ENCODE measurements at regions not wholly inside any gene's neighbourhood (a gene's known extent, or its start where the extent isn't known, plus 50 kb on each side); places are given as distances from the start of the nearest gene placed in this dataset.

- no peak for TF ChIP-seq ZNF274 (IDR thresholded peaks at IDR 0.05; ENCODE audit: low read depth, low read length)
- TF ChIP-seq YY1 (IDR thresholded peaks at IDR 0.05; ENCODE audit: insufficient read depth, insufficient read length): no peak
Observed at GRCh38 chr5:125455041-125455440, 708.6 kb upstream of the ZNF608 start.
